ELF-1 (cell line): ENCODE measurements at regions not wholly inside any gene's neighbourhood (a gene's known extent, or its start where the extent isn't known, plus 50 kb on each side); places are given as distances from the start of the nearest gene placed in this dataset.

Experiments used
- DNase-seq: peaks from one replicate; pipeline ENCODE4 v3.0.0-alpha.2; 2016; ENCODE audit warnings: low read depth, low spot score

- DNase-seq: no peak
Observed at GRCh38 chr9:27870404-27870803, 297.1 kb upstream of the C9orf72 start.

GRCh38 chr9:27880156-27880555, 306.9 kb upstream of the C9orf72 start:
- DNase-seq: no peak

GRCh38 chr9:27880635-27881034, 307.4 kb upstream of the C9orf72 start:
- DNase-seq: no peak

- peak; percentile 72 for DNase-seq
Observed at GRCh38 chr9:27888661-27889295, 315.5 kb upstream of the C9orf72 start.

DNA sequence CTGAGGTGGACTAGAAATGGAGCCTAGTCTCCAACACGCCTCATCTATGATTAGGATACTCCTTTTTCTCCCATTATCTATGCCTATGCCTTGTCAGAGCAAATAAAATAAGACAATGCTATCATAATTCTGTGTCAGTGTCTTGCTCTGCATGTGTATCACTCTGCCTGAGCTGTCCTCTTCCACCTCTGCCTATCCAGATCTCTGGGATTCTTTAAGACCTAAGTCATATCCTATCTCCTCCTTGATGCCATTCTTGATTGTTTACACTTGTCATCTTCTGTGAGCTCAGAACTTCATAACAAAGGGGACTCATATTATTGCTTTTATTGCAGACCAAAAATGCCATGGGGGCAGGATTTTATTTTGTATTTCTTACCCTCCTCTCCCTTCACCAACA, 351.2 kb upstream of the C9orf72 start:
- no peak for DNase-seq

GRCh38 chr9:27925815-27926214, 352.5 kb upstream of the C9orf72 start:
- DNase-seq: no peak

DNA sequence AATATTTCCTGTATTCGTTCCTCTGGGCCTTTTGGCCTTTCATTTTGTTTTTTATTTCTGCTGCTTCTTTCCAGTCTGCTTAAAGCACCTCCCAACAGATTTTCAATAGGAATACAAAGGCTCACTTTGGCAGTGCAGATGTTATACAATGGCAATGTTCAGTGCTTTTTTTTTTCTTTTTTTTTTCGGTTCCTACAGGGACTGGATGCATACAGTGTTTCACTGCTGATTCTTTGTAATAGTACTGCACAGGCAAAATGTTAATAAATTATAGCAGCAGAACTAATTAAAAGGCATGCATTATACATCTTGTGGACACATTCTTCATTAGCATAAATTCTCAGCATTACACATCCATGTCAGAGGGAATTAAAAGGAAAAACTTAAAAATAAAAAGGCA, 356.6 kb upstream of the C9orf72 start:
- DNase-seq: no peak

DNA sequence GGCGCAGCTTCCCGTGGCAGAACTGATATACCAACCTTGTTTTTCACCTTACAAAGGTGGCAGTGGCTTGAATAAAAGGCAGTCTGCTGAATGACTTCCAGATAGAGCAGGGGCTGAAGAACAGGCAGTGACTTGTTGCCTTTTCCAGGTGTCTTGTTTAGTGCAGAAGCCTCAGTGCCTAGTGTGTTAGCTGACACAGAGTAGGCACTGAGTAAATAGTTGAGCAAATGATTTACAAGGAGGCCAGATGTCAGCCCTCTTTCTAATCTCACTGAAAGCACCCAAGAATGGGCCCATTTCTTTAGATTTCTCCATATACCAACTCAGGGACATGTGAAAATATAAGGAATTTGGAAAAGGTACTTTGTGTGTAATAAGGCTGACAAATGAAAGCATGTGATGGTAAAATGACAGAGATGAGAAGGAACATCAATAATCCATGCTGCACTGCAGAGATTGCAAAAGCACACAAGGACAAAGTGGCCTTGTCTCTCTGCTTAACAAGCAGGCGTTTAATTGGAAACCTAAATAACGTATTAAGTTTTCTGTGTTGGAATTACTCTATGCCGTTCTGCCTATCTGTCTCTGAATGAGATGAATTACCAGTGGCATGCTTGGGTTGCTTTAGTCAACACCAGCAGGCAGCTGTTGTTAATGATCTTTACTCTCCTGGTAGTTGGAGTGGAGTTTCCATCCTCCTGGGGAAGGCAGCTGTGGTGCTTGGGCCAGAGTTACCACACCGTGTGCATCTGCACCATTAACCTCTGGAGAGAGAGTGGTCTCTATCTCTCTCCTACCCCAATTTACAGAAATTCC, 360.1 kb upstream of the C9orf72 start:
- no peak for DNase-seq

DNA sequence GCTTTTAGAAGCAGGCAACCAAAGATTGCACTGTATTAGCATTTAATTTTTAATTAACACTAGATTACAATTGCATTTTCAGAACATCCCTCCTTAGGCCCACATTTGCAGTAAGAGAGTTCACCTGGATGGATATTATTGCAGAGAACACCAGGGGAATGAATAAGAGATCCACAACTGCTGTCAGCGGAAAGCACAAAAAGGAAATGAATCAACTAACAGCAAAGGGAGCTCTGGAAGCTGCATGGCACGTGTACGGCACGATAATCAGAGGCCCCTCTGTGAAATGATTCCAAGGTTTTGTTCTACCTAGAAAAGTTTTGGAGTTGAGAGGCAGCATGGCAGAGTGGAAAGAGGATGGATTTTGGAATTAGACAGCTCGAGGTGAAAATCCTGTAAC, 361.2 kb upstream of the C9orf72 start:
- no peak for DNase-seq

GRCh38 chr9:27939186-27939585, 365.9 kb upstream of the C9orf72 start:
- no peak for DNase-seq

- no peak for DNase-seq
Observed at GRCh38 chr9:27940535-27940934, 367.3 kb upstream of the C9orf72 start.

DNA sequence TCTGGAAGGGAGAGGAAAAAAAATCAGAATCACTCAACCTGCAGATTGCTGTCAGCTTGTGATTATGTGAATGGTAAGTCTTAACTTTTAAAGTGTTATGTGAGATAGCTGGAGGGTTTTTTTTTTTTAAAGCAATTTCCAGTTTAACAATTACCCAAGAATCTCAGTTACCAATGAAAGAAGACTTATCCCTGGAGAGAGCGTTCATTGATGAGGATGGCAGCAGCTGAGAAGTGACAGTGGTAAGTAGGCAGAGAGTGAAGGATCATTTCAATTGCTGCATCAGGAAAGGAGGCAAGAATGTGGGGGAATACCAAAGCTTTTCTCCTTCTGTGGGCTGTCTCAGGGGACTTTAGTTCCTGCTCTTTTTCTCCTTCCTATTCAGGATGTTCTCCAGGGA, 370.2 kb upstream of the C9orf72 start:
- DNase-seq: peak; percentile 1

DNA sequence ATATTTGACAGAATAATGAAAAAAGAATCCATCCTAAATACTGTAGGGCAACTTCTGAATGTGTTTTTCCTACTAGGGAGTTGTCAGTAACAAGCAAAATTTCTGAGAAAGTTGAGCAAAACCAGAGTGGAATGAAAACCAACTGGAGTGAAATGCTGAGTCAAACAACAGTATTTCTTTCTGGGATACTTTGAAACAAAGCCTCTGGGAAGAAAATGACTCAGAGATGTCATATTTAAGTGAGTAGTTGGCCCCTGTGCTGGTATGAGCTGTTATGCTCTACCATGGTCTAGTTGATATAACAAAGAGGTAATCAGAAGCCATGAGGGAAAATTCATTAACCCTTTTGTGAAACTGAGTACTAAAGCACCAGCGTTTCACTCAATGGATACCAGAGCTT, 372.1 kb upstream of the C9orf72 start:
- DNase-seq: no peak

DNA sequence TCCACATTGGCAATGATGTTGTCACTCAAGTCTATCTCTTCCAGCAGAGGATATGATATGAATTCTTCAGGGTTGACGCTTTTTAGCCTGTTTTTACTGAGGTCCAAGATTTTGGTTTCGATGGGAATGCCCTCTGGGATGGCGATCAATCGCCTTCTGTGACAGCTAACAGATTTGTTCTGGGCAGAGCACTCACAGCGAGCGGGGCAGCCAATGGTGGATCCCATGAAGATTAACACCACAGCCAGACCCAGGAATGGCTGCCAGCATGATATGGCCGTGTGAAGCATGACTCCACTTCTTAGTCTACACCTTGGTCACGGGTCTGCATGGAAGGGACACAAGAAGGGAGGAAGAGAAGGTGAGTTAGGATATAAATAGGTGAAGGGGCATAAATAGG, 377.1 kb upstream of the C9orf72 start:
- DNase-seq: no peak

DNA sequence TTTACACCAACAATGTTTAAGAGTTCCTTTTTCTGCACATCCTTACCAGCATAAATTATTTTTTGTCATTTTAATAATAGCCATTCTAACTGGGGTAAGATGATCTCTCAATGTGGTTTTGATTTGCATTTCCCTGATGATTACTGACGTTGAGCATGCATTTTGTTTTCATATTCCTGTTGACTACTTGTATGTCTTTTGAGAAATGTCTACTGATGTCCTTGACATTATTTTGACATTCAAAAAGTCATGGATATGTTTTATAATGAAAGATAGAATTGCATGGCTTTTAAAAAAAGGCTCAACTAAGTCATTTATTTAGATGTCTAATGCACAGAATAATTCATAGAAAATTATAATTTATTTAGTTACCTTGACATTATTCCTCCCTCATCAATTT, 381.6 kb upstream of the C9orf72 start:
- DNase-seq: no peak

DNA sequence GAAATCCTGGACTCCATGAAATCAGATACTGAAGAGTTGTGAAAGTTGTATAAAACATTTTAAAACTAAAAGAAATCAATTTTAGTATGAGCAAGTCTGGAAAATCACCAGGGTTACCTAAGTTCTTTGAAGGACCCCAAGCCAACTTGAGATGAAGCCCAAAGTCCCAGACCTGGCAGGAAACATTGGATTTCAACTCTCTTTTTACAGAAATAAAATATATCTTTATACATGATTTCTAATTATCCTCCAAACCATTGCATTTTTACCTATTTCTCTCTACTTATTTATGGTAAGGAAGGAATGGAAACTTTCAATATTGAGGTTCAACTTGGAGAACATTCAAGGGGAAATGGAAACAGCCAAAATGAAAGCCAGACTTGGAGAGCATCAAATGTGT, 390.6 kb upstream of the C9orf72 start:
- DNase-seq: no peak

GRCh38 chr9:27967210-27967609, 393.9 kb upstream of the C9orf72 start:
- DNase-seq: no peak

- no peak for DNase-seq
Observed at GRCh38 chr9:27977931-27978330, 404.6 kb upstream of the C9orf72 start.

DNA sequence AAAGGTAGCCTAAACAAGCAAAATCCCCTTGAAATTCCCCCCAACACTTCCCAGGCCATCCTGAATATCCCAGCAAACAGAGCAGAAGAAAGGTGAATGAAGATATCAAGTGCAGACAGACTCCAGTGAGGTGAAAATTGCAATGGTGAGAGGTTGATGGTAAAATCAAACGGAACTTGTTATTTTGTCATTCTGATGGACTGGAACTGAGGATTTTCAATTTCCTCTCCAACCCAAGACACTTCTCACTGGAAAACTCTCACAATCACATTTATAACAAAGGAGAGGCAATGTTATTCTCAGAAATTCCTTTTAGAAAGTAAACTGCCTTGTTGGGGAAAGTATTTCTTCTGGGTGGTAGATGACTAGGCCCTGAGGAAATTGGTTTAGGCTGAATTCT, 412.4 kb upstream of the C9orf72 start:
- DNase-seq: no peak

DNA sequence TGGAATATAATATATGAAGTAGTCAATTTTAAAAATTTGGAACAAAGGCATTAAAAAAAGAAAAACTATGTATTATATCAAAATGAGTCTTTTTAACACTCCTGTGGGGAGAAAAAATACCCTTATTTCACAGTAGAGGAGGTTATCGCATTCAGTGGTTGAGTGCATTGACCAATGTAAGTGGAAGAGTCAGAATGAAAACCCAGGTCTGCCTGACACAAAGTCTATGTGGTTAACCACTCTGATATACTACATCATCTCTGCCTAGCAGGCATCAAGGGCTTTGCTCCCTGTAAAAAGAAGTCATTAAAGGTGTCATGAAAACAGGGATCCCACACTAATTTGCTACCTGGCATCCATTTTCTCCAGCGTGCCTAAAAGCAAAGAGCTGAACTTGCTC, 417.2 kb upstream of the C9orf72 start:
- DNase-seq: no peak

DNA sequence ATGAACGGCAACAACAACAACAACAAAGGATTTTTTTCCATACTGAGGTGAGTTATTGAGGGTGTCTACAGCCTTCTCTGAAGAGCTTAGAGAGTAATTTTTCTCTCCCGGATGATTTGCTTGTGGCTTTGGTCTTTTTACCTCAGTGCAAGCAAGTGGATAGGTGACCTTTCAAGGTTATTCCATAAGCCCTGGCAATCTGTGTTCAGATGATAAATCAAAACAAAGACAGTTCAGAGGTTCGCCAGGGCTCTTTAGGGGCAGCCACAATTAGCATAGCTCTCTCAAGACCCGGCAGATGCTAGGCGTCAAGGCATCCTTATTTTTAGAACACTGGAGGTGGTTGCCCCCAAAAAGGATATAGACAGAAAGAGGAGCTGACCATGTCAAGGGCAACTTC, 417.9 kb upstream of the C9orf72 start:
- DNase-seq: no peak

- DNase-seq: peak; percentile 36
Observed at GRCh38 chr9:28001096-28001495, 427.8 kb upstream of the C9orf72 start.

- no peak for DNase-seq
Observed at GRCh38 chr9:28004900-28005299, 431.6 kb upstream of the C9orf72 start.
